GM23248 (cell line): ENCODE measurements at regions not wholly inside any gene's neighbourhood (a gene's known extent, or its start where the extent isn't known, plus 50 kb on each side); places are given as distances from the start of the nearest gene placed in this dataset.

Experiments used
- DNase-seq: peaks from one replicate; pipeline ENCODE4 v3.0.0-alpha.2; 2015
- H2AFZ ChIP-seq: fragments of 200-600 bp; sonication (generic); 2 replicates; pipeline ENCODE4 v1.6.1; 2016; ENCODE audit warnings: antibody characterized with exemption
- H3F3A ChIP-seq: fragments of 200-600 bp; sonication (generic); 2 replicates; pipeline ENCODE4 v1.6.1; 2016; ENCODE audit warnings: mild to moderate bottlenecking, antibody characterized with exemption, mixed run types; ENCODE audit not compliant: insufficient read depth
- H3K27ac ChIP-seq: fragments of 200-600 bp; sonication (generic); 2 replicates; pipeline ENCODE4 v1.5.1; 2016; ENCODE audit warnings: mild to moderate bottlenecking
- H3K27me3 ChIP-seq: fragments of 200-600 bp; sonication (generic); replicated peaks from 2 replicates; pipeline ENCODE4 v1.6.1; 2016; ENCODE audit warnings: mild to moderate bottlenecking; ENCODE audit not compliant: insufficient read depth
- H3K36me3 ChIP-seq: fragments of 200-600 bp; sonication (generic); 2 replicates; pipeline ENCODE4 v1.6.1; 2016; ENCODE audit warnings: low read depth, mild to moderate bottlenecking
- H3K4me1 ChIP-seq: fragments of 200-600 bp; sonication (generic); 2 replicates; pipeline ENCODE4 v1.6.1; 2016; ENCODE audit warnings: mild to moderate bottlenecking; ENCODE audit not compliant: insufficient read depth
- H3K4me2 ChIP-seq: fragments of 200-600 bp; sonication (generic); one replicate; pipeline ENCODE4 v1.6.1; 2016; ENCODE audit warnings: mild to moderate bottlenecking; ENCODE audit not compliant: unreplicated experiment
- H3K4me3 ChIP-seq: fragments of 200-600 bp; sonication (generic); 2 replicates; pipeline ENCODE4 v1.5.1; 2016; ENCODE audit warnings: mild to moderate bottlenecking
- H3K79me2 ChIP-seq: fragments of 200-600 bp; sonication (generic); 2 replicates; pipeline ENCODE4 v1.6.1; 2016; ENCODE audit warnings: mild to moderate bottlenecking; ENCODE audit not compliant: insufficient read depth
- H3K9ac ChIP-seq: fragments of 200-600 bp; sonication (generic); 2 replicates; pipeline ENCODE4 v1.6.1; 2016; ENCODE audit warnings: mild to moderate bottlenecking
- H3K9me2 ChIP-seq: fragments of 200-600 bp; sonication (generic); 2 replicates; pipeline ENCODE4 v1.6.1; 2016; ENCODE audit warnings: mixed run types, mild to moderate bottlenecking, moderate library complexity; ENCODE audit not compliant: insufficient read depth
- H3K9me3 ChIP-seq: fragments of 200-600 bp; sonication (generic); one replicate; pipeline ENCODE4 v1.6.1; 2017; ENCODE audit warnings: low read depth
- H4K20me1 ChIP-seq: fragments of 200-600 bp; sonication (generic); 2 replicates; pipeline ENCODE4 v1.6.0; 2016; ENCODE audit not compliant: insufficient read depth
- EZH2 ChIP-seq: fragments of 200-600 bp; sonication (generic); IDR thresholded peaks from 2 replicates; pipeline ENCODE4 v1.6.1; 2018; ENCODE audit warnings: antibody characterized with exemption, mild to moderate bottlenecking; ENCODE audit not compliant: insufficient read depth, poor library complexity, severe bottlenecking
- EZH2phosphoT487 ChIP-seq: fragments of 200-600 bp; sonication (generic); IDR thresholded peaks from 2 replicates; pipeline ENCODE4 v1.6.1; 2018; ENCODE audit warnings: antibody characterized with exemption, moderate library complexity, mild to moderate bottlenecking, low read depth; ENCODE audit not compliant: insufficient read depth
- WGBS, 2 experiments: methylation state at CpG; one replicate each; pipeline ENCODE4 v1.1.6; 2015 to 2017; ENCODE audit warnings: low lambda C conversion rate in 2 of 2, low coverage in 1 of 2; ENCODE audit errors: missing lambda C conversion rate in 2 of 2; 5-methylcytosine and 5-hydroxymethylcytosine counted together
- in situ Hi-C: fragments of 300-500 bp; cut with MboI; formaldehyde crosslinking; loops from 2 replicates; pipeline ENCODE4 v1.15.0; 2020

DNA sequence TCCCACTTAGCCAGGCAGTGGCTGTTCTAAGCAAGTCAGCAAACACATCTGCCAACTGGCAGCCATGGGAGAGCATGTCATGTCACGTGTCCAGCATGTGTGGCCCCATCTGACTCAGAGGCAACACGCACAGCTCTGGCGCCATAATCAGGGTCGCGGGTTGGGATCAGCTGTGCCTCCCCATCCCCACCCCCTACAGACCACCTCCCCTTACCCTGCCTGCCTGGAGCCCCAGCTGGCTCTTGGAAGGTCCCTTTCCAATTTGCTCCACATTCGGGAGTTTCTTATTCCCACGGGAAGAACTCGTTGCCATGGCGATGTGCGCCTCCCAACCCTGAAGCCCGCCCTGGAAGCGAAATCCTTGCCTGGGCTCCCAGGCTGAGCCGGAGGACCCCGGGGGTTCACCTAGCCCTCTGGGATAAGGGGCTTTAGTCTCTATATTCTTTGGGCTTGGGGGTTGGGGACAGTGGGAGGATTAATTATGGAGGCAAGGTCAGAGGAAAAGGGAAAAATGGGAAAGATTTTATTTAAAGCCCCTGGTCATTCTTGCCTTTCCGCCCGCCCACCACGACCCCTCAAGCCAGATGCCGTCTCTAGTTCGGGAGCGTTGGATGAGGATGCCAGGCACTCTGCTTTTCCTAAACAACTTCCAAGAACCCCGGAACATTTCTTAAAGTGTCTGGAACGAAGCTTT is 283.7 kb downstream of the ZEB1 start:
- TF ChIP-seq EZH2phosphoT487 (no peak), EZH2 (no peak)
- peak; percentile 96 for DNase-seq
- Histone ChIP-seq H3K9me3 (no peaks in the 10 kb centered on the region), H3K9me2 (no peaks in the 10 kb centered on the region), H3K27me3 (no peaks in the 10 kb centered on the region), H3K9ac (peak overlapping the region; percentile 83), H3K4me1 (peaks cover 3% of the 10 kb centered on the region; the same call in 1 of the 2 replicates), H3K36me3 (no peaks in the 10 kb centered on the region), H3K4me2 (peak overlapping the region; percentile 89), H3K27ac (peak overlapping the region; percentile 70), H2AFZ (peak overlapping the region; percentile 86), H4K20me1 (no peaks in the 10 kb centered on the region), H3K4me3 (peak overlapping the region; percentile 80), H3F3A (peaks cover 4% of the 10 kb centered on the region; the same call in 1 of the 2 replicates), H3K79me2 (no peaks in the 10 kb centered on the region)
- in situ Hi-C loops: no loop called here
- WGBS, 2 experiments: 0 to 1% methylated on average over 14 to 22 of the region's 22 CpGs

DNA sequence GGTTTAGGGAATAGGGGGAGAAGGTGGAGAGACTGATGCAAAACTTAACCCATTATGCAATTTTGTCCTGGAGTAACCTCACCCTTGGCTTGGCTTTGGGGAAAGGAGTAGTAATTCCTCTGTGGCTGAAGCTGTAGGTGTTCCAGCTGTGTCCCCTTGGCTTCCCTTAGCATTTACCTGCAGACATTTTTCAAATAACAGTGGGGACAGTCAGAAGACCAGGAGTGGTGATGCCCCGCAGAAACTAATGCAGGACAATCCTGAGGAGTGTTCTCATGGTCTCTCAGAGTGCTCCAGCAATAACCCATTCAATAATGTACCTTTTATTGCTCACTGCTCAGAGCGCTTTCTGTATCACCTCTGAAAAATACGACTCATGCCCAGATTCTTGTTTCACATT is 282.1 kb downstream of the ZEB1 start:
- H3K27ac ChIP-seq: no peak overlapping the region
- H3K36me3 ChIP-seq: no peaks in the 10 kb centered on the region
- no peaks in the 10 kb centered on the region for H3K79me2 ChIP-seq
- in situ Hi-C loops: no loop called here
- no peaks in the 10 kb centered on the region for H3K9me2 ChIP-seq
- H2AFZ ChIP-seq: no peak overlapping the region
- no peak overlapping the region for H3K9ac ChIP-seq
- H4K20me1 ChIP-seq: no peaks in the 10 kb centered on the region
- H3K4me1 ChIP-seq: peaks cover 3% of the 10 kb centered on the region; the same call in 1 of the 2 replicates
- H3F3A ChIP-seq: peaks cover 4% of the 10 kb centered on the region; the same call in 1 of the 2 replicates
- no peak for TF ChIP-seq EZH2phosphoT487
- no peak for TF ChIP-seq EZH2
- H3K9me3 ChIP-seq: no peaks in the 10 kb centered on the region
- 89 to 92% methylated on average over 3 of the region's 3 CpGs for WGBS, 2 experiments
- no peak overlapping the region for H3K4me2 ChIP-seq
- H3K27me3 ChIP-seq: no peaks in the 10 kb centered on the region
- no peak overlapping the region for H3K4me3 ChIP-seq
- no peak for DNase-seq

DNA sequence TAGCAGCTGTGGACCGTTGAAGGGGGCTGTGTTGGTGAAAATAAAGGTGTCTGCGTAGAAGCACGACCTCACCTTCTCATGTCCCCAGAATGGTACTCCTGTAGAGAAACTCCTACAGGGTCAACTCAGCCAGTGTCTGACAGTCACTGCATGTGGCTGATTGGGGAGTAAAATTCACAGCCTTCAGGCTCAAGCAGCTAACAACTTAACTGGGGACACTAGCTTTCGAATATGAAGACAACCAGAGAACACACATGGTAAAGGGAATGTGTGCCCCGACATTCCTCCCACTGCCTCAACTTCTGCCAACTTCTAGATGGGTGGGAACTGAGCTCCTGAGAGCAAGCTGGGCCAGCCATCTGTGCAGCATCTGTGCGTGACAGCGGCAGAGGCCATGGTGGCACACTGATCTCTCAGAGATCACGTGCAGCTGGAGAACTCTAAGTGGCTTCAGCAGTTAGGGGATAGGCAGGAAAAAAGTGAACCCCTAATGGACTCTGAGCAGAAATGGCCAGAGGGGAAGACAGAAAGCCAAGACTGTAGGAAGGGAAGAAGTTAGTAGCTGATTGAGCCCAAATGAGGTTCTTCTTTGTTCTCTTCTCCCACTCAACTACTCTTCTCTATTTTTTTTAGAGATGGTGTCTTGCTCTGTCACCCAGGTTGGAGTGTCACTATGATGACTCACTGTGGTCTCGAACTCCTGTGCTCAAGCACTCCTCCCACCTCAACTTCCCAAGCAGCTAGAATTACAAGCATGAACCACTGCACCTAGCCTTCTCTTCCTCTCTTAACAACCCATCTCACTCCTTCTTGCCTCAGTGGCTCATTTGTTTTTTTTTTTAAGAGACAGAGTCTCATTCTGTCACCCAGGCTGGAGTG is 280.8 kb downstream of the ZEB1 start:
- Histone ChIP-seq H2AFZ (no peak overlapping the region), H3K9ac (no peak overlapping the region), H3K4me1 (peaks cover 3% of the 10 kb centered on the region; the same call in 1 of the 2 replicates), H3K27me3 (no peaks in the 10 kb centered on the region), H3K27ac (no peak overlapping the region), H3K36me3 (no peaks in the 10 kb centered on the region), H3K79me2 (no peaks in the 10 kb centered on the region), H3K4me3 (no peak overlapping the region), H3K9me3 (no peaks in the 10 kb centered on the region), H3F3A (peaks cover 4% of the 10 kb centered on the region; the same call in 1 of the 2 replicates), H3K9me2 (no peaks in the 10 kb centered on the region), H3K4me2 (no peak overlapping the region), H4K20me1 (no peaks in the 10 kb centered on the region)
- in situ Hi-C loops: no loop called here
- no peak for TF ChIP-seq EZH2phosphoT487
- TF ChIP-seq EZH2: no peak
- peak; percentile 31 for DNase-seq
- 32 to 33% methylated on average over 9 of the region's 9 CpGs for WGBS, 2 experiments

DNA sequence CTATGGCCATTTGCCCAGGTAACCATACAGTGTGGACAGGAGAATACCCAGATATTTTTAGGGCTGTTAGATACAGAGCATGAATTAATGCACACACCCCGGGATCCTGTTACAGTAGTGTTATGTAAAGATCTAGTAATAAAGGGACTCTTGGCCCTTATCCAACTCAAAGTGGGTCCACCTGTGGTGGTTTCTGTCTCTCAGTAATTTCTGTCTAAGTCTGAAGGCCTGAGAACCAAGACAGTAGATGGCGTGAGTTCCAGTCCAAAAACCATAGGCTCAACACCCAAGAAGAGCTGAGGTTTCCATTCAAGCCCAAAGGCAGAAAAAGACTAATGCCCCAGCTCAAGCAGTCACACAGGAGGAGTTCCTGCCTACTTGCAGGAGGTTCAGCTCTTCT is 277.7 kb downstream of the ZEB1 start:
- no peak overlapping the region for H3K9ac ChIP-seq
- DNase-seq: no peak
- no peaks in the 10 kb centered on the region for H3F3A ChIP-seq
- no peaks in the 10 kb centered on the region for H4K20me1 ChIP-seq
- in situ Hi-C loops: no loop called here
- no peak overlapping the region for H2AFZ ChIP-seq
- no peaks in the 10 kb centered on the region for H3K4me1 ChIP-seq
- H3K27ac ChIP-seq: no peak overlapping the region
- no peak overlapping the region for H3K4me3 ChIP-seq
- H3K9me3 ChIP-seq: no peaks in the 10 kb centered on the region
- H3K9me2 ChIP-seq: no peaks in the 10 kb centered on the region
- H3K36me3 ChIP-seq: no peaks in the 10 kb centered on the region
- no peak for TF ChIP-seq EZH2phosphoT487
- TF ChIP-seq EZH2: no peak
- H3K4me2 ChIP-seq: no peak overlapping the region
- H3K27me3 ChIP-seq: no peaks in the 10 kb centered on the region
- 91 to 95% methylated on average over 2 of the region's 2 CpGs for WGBS, 2 experiments
- H3K79me2 ChIP-seq: no peaks in the 10 kb centered on the region
